Neural progenitor cell (in vitro differentiated cells): ENCODE measurements at regions not wholly inside any gene's neighbourhood (a gene's known extent, or its start where the extent isn't known, plus 50 kb on each side); places are given as distances from the start of the nearest gene placed in this dataset.

Source experiments
- DNase-seq: peaks from one replicate; pipeline ENCODE4 v3.0.0-alpha.2; 2016; ENCODE audit warnings: low spot score
- H2AFZ ChIP-seq: fragments of 200-600 bp; sonication (generic); replicated peaks from 2 replicates; pipeline ENCODE4 v1.6.1; 2016; ENCODE audit warnings: antibody characterized with exemption
- H3F3A ChIP-seq: fragments of 200-600 bp; sonication (generic); 2 replicates; pipeline ENCODE4 v1.6.1; 2016; ENCODE audit warnings: antibody characterized with exemption, low read depth
- H3K27ac ChIP-seq: fragments of 200-600 bp; sonication (generic); 2 replicates; pipeline ENCODE4 v1.5.1; 2016; ENCODE audit warnings: mild to moderate bottlenecking
- H3K27me3 ChIP-seq: fragments of 200-600 bp; sonication (generic); 2 replicates; pipeline ENCODE4 v1.6.1; 2016; ENCODE audit warnings: mild to moderate bottlenecking, moderate library complexity
- H3K36me3 ChIP-seq: fragments of 200-600 bp; sonication (generic); 2 replicates; pipeline ENCODE4 v1.5.1; 2016
- H3K4me1 ChIP-seq: fragments of 200-600 bp; sonication (generic); 2 replicates; pipeline ENCODE4 v1.6.1; 2016; ENCODE audit warnings: mixed run types
- H3K4me2 ChIP-seq: fragments of 200-600 bp; sonication (generic); 2 replicates; pipeline ENCODE4 v1.6.1; 2016
- H3K4me3 ChIP-seq: fragments of 200-600 bp; sonication (generic); 2 replicates; pipeline ENCODE4 v1.5.1; 2016
- H3K79me2 ChIP-seq: fragments of 200-600 bp; sonication (generic); 2 replicates; pipeline ENCODE4 v1.6.1; 2016; ENCODE audit warnings: low read depth
- H3K9ac ChIP-seq: fragments of 200-600 bp; sonication (generic); 2 replicates; pipeline ENCODE4 v1.6.1; 2016
- H3K9me3 ChIP-seq: fragments of 200-600 bp; sonication (generic); 2 replicates; pipeline ENCODE4 v1.5.1; 2016; ENCODE audit warnings: low read depth
- H4K20me1 ChIP-seq: fragments of 200-600 bp; sonication (generic); 2 replicates; pipeline ENCODE4 v1.6.1; 2016; ENCODE audit warnings: low read depth
- H3K27ac Mint-ChIP-seq: 3 replicates; pipeline ENCODE4 v1.8.0; 2021; ENCODE audit warnings: mixed read lengths
- H3K27me3 Mint-ChIP-seq: 2 replicates; pipeline ENCODE4 v1.8.0; 2022; ENCODE audit warnings: low read depth, mild to moderate bottlenecking, inconsistent platforms, moderate library complexity, mixed read lengths; ENCODE audit not compliant: insufficient read depth
- H3K36me3 Mint-ChIP-seq: 3 replicates; pipeline ENCODE4 v1.8.0; 2021; ENCODE audit warnings: mixed read lengths
- H3K4me1 Mint-ChIP-seq: 3 replicates; pipeline ENCODE4 v1.8.0; 2021; ENCODE audit warnings: mixed read lengths
- H3K4me3 Mint-ChIP-seq: 3 replicates; pipeline ENCODE4 v1.8.0; 2021; ENCODE audit warnings: mild to moderate bottlenecking, moderate library complexity, mixed read lengths
- H3K9me3 Mint-ChIP-seq: 3 replicates; pipeline ENCODE4 v1.8.0; 2020; ENCODE audit warnings: mixed read lengths
- CTCF ChIP-seq: fragments of 200-600 bp; sonication (generic); IDR thresholded peaks from 2 replicates; pipeline ENCODE4 v1.5.1; 2017; ENCODE audit warnings: antibody characterized with exemption, mild to moderate bottlenecking
- EZH2 ChIP-seq: fragments of 200-600 bp; sonication (generic); IDR thresholded peaks from 2 replicates; pipeline ENCODE4 v1.6.1; 2017; ENCODE audit warnings: antibody characterized with exemption, mild to moderate bottlenecking, moderate library complexity
- EZH2phosphoT487 ChIP-seq: fragments of 200-600 bp; sonication (generic); IDR thresholded peaks from 2 replicates; pipeline ENCODE4 v1.6.1; 2017; ENCODE audit warnings: antibody characterized with exemption

GRCh38 chrX:127466211-127466610 lies 586.0 kb downstream of the ACTRT1 start:
- no peaks in the 10 kb centered on the region for H3K79me2 ChIP-seq
- no peaks in the 10 kb centered on the region for H3F3A ChIP-seq
- peaks cover 7% of the 10 kb centered on the region for H3K9me3 ChIP-seq
- no peak for DNase-seq
- H3K9ac ChIP-seq = no peak overlapping the region
- no peaks in the 10 kb centered on the region for H3K27me3 ChIP-seq
- H3K4me1 ChIP-seq = no peaks in the 10 kb centered on the region
- Mint-ChIP-seq H3K9me3 (no peaks in the 10 kb centered on the region), H3K27me3 (no peaks in the 10 kb centered on the region), H3K27ac (no peak overlapping the region), H3K36me3 (no peaks in the 10 kb centered on the region), H3K4me3 (no peak overlapping the region), H3K4me1 (no peaks in the 10 kb centered on the region)
- no peak overlapping the region for H2AFZ ChIP-seq
- no peaks in the 10 kb centered on the region for H3K36me3 ChIP-seq
- no peak overlapping the region for H3K27ac ChIP-seq
- no peaks in the 10 kb centered on the region for H4K20me1 ChIP-seq
- no peak overlapping the region for H3K4me2 ChIP-seq
- no peak overlapping the region for H3K4me3 ChIP-seq
- TF ChIP-seq CTCF (no peak), EZH2 (no peak), EZH2phosphoT487 (no peak)

- Histone ChIP-seq H3K27ac (no peak overlapping the region), H3K4me3 (no peak overlapping the region), H2AFZ (no peak overlapping the region), H3K79me2 (no peaks in the 10 kb centered on the region), H3F3A (no peaks in the 10 kb centered on the region), H3K4me1 (no peaks in the 10 kb centered on the region), H4K20me1 (no peaks in the 10 kb centered on the region), H3K9ac (no peak overlapping the region), H3K4me2 (no peak overlapping the region), H3K27me3 (no peaks in the 10 kb centered on the region), H3K36me3 (no peaks in the 10 kb centered on the region), H3K9me3 (no peaks in the 10 kb centered on the region)
- H3K27ac Mint-ChIP-seq = no peak overlapping the region
- no peaks in the 10 kb centered on the region for H3K27me3 Mint-ChIP-seq
- peaks cover 7% of the 10 kb centered on the region for H3K4me1 Mint-ChIP-seq
- H3K36me3 Mint-ChIP-seq = no peaks in the 10 kb centered on the region
- H3K9me3 Mint-ChIP-seq = no peaks in the 10 kb centered on the region
- no peak overlapping the region for H3K4me3 Mint-ChIP-seq
- TF ChIP-seq CTCF (peak; percentile 39), EZH2phosphoT487 (no peak)
- DNase-seq = peak; percentile 10
These were observed 592.4 kb downstream of the ACTRT1 start for GRCh38 chrX:127459790-127460189.

DNA sequence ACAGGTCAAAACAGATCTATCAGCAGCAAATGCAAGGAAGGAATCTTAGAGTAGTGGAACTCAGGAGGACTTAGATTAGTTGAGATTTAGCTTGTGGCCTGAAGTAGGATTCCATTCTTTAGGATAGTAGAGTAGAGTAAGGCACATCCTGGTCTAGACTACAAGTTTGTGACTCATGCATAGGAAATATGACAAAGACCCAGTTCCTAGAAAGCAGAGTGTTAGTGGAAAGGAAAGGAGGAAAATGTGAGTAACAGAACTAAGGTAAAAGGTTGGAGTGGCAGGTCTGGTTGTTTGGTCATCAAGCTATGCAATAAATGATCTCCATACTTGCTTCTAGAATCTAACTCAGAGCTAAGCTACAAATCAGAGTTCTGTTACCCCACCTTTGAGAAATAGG lies 595.0 kb downstream of the ACTRT1 start:
- Histone ChIP-seq H3K9ac (no peak overlapping the region), H3F3A (no peaks in the 10 kb centered on the region), H3K4me3 (no peak overlapping the region), H3K4me2 (no peak overlapping the region), H3K79me2 (no peaks in the 10 kb centered on the region), H3K36me3 (no peaks in the 10 kb centered on the region), H3K9me3 (peaks cover 7% of the 10 kb centered on the region), H2AFZ (no peak overlapping the region), H4K20me1 (no peaks in the 10 kb centered on the region), H3K4me1 (no peaks in the 10 kb centered on the region), H3K27ac (no peak overlapping the region), H3K27me3 (no peaks in the 10 kb centered on the region)
- no peak for TF ChIP-seq EZH2phosphoT487
- TF ChIP-seq EZH2 = no peak
- no peak for TF ChIP-seq CTCF
- no peak overlapping the region for H3K4me3 Mint-ChIP-seq
- H3K27me3 Mint-ChIP-seq = no peaks in the 10 kb centered on the region
- DNase-seq = no peak
- no peak overlapping the region for H3K27ac Mint-ChIP-seq
- H3K4me1 Mint-ChIP-seq = peaks cover 7% of the 10 kb centered on the region
- H3K9me3 Mint-ChIP-seq = no peaks in the 10 kb centered on the region
- H3K36me3 Mint-ChIP-seq = no peaks in the 10 kb centered on the region

GRCh38 chrX:127439676-127440075 lies 612.5 kb downstream of the ACTRT1 start:
- Mint-ChIP-seq H3K27ac (no peak overlapping the region), H3K36me3 (no peaks in the 10 kb centered on the region), H3K9me3 (no peaks in the 10 kb centered on the region), H3K4me3 (no peak overlapping the region), H3K27me3 (no peaks in the 10 kb centered on the region), H3K4me1 (no peaks in the 10 kb centered on the region)
- H3K4me3 ChIP-seq = no peak overlapping the region
- no peak for DNase-seq
- no peak overlapping the region for H2AFZ ChIP-seq
- H3K4me2 ChIP-seq = no peak overlapping the region
- H3K9me3 ChIP-seq = peaks cover 8% of the 10 kb centered on the region
- TF ChIP-seq EZH2 (no peak), CTCF (no peak), EZH2phosphoT487 (no peak)
- H3K27me3 ChIP-seq = no peaks in the 10 kb centered on the region
- no peak overlapping the region for H3K27ac ChIP-seq
- H3K4me1 ChIP-seq = no peaks in the 10 kb centered on the region
- H3K9ac ChIP-seq = no peak overlapping the region
- no peaks in the 10 kb centered on the region for H3F3A ChIP-seq
- no peaks in the 10 kb centered on the region for H3K36me3 ChIP-seq
- no peaks in the 10 kb centered on the region for H3K79me2 ChIP-seq
- H4K20me1 ChIP-seq = no peaks in the 10 kb centered on the region
